Muscle of arm (tissue), 1 donor: ENCODE measurements at regions not wholly inside any gene's neighbourhood (a gene's known extent, or its start where the extent isn't known, plus 50 kb on each side); places are given as distances from the start of the nearest gene placed in this dataset.
A peak's percentile ranks its signal among the peaks of the same experiment; 100 is the strongest.

Experiments used
- DNase-seq: peaks from one replicate; pipeline ENCODE4 v3.0.0-alpha.2; 2013

- no peak for DNase-seq
Measured at GRCh38 chr1:87560601-87561360, 232.1 kb downstream of the LMO4 start.

GRCh38 chr1:87563211-87563610, 234.5 kb downstream of the LMO4 start:
- DNase-seq: no peak

GRCh38 chr1:87565861-87566260, 237.2 kb downstream of the LMO4 start:
- no peak for DNase-seq

- DNase-seq: no peak
Measured at GRCh38 chr1:87568005-87568404, 239.3 kb downstream of the LMO4 start.

- DNase-seq: no peak
Measured at GRCh38 chr1:87568911-87569310, 240.2 kb downstream of the LMO4 start.

GRCh38 chr1:87572008-87572407, 243.3 kb downstream of the LMO4 start:
- no peak for DNase-seq

GRCh38 chr1:87572891-87573290, 244.2 kb downstream of the LMO4 start:
- DNase-seq: no peak

- no peak for DNase-seq
Measured at GRCh38 chr1:87575528-87575927, 246.8 kb downstream of the LMO4 start.

- DNase-seq: no peak
Measured at GRCh38 chr1:87578464-87578863, 249.8 kb downstream of the LMO4 start.

- no peak for DNase-seq
Measured at GRCh38 chr1:87583459-87583858, 254.8 kb downstream of the LMO4 start.

- no peak for DNase-seq
Measured at GRCh38 chr1:87584586-87584985, 255.9 kb downstream of the LMO4 start.

- DNase-seq: no peak
Measured at GRCh38 chr1:87586501-87586900, 257.8 kb downstream of the LMO4 start.

- peak; percentile 23 for DNase-seq
Measured at GRCh38 chr1:87588495-87588894, 259.8 kb downstream of the LMO4 start.

GRCh38 chr1:87591492-87591891, 262.8 kb downstream of the LMO4 start:
- no peak for DNase-seq

- DNase-seq: no peak
Measured at GRCh38 chr1:87592156-87592555, 263.5 kb downstream of the LMO4 start.

GRCh38 chr1:87594736-87595383, 266.2 kb downstream of the LMO4 start:
- no peak for DNase-seq

- DNase-seq: no peak
Measured at GRCh38 chr1:87595384-87595781, 266.7 kb downstream of the LMO4 start.

- DNase-seq: no peak
Measured at GRCh38 chr1:87598429-87598828, 269.7 kb downstream of the LMO4 start.

GRCh38 chr1:87599569-87599968, 270.9 kb downstream of the LMO4 start:
- no peak for DNase-seq

- DNase-seq: no peak
Measured at GRCh38 chr1:87600055-87600850, 271.6 kb downstream of the LMO4 start.

- DNase-seq: no peak
Measured at GRCh38 chr1:87600854-87601253, 272.2 kb downstream of the LMO4 start.

GRCh38 chr1:87603626-87604025, 274.9 kb downstream of the LMO4 start:
- DNase-seq: no peak

GRCh38 chr1:87612956-87613355, 284.3 kb downstream of the LMO4 start:
- no peak for DNase-seq
